HG02642 (cell line): ENCODE measurements at regions not wholly inside any gene's neighbourhood (a gene's known extent, or its start where the extent isn't known, plus 50 kb on each side); places are given as distances from the start of the nearest gene placed in this dataset.

ENCODE experiments used
- ATAC-seq: cut with Tn5 transposase; IDR thresholded peaks from one replicate; pipeline ENCODE4 v1.9.1; 2021; ENCODE audit warnings: mild to moderate bottlenecking; ENCODE audit not compliant: unreplicated experiment, poor library complexity

GRCh38 chr4:148514581-148514980, 72.4 kb upstream of the NR3C2 start:
- ATAC-seq = no peak

- no peak for ATAC-seq
Measured at GRCh38 chr4:148514041-148514440, 71.8 kb upstream of the NR3C2 start.

- ATAC-seq = no peak
Measured at GRCh38 chr4:148510211-148510610, 68.0 kb upstream of the NR3C2 start.

- no peak for ATAC-seq
Measured at GRCh38 chr4:148503681-148504080, 61.5 kb upstream of the NR3C2 start.

GRCh38 chr4:148497258-148497657, 55.0 kb upstream of the NR3C2 start:
- ATAC-seq = no peak

- ATAC-seq = no peak
Measured at GRCh38 chr4:148495463-148495862, 53.2 kb upstream of the NR3C2 start.
